GM12864 (cell line): ENCODE measurements at regions not wholly inside any gene's neighbourhood (a gene's known extent, or its start where the extent isn't known, plus 50 kb on each side); places are given as distances from the start of the nearest gene placed in this dataset.

Experiments used
- DNase-seq: peaks from one replicate; pipeline ENCODE4 v3.0.0-alpha.2; 2011; ENCODE audit warnings: low read depth
- H3K4me3 ChIP-seq: 2 replicates; pipeline ENCODE4 v1.5.1; 2011; ENCODE audit warnings: mild to moderate bottlenecking, low read depth, low read length, control low read depth
- CTCF ChIP-seq: IDR thresholded peaks from 2 replicates; pipeline ENCODE4 v1.5.1; 2011; ENCODE audit warnings: low read depth, mild to moderate bottlenecking, moderate library complexity, low read length, control low read depth, inconsistent platforms; ENCODE audit errors: missing control alignments

GRCh38 chrX:113634565-113634964 is 793.9 kb upstream of the AMOT start:
- no peak for DNase-seq
- no peak overlapping the region for H3K4me3 ChIP-seq
- TF ChIP-seq CTCF, result no peak

GRCh38 chrX:113629326-113629725 is 788.7 kb upstream of the AMOT start:
- no peak overlapping the region for H3K4me3 ChIP-seq
- no peak for DNase-seq
- TF ChIP-seq CTCF, result no peak

GRCh38 chrX:113594123-113594841 is 753.7 kb upstream of the AMOT start:
- no peak overlapping the region for H3K4me3 ChIP-seq
- DNase-seq, result no peak

GRCh38 chrX:113586281-113586898 is 745.8 kb upstream of the AMOT start:
- H3K4me3 ChIP-seq, result no peak overlapping the region
- no peak for DNase-seq
- no peak for TF ChIP-seq CTCF

More at GRCh38 chrX:113594123-113594841, 753.7 kb upstream of the AMOT start:
- no peak for TF ChIP-seq CTCF

- TF ChIP-seq CTCF, result no peak
- no peak overlapping the region for H3K4me3 ChIP-seq
- DNase-seq, result no peak
These were observed 739.9 kb upstream of the AMOT start for GRCh38 chrX:113580486-113580885.

- no peak for DNase-seq
- H3K4me3 ChIP-seq, result no peak overlapping the region
- TF ChIP-seq CTCF, result no peak
These were observed 717.9 kb upstream of the AMOT start for GRCh38 chrX:113558576-113558975.

- no peak for TF ChIP-seq CTCF
- H3K4me3 ChIP-seq, result no peak overlapping the region
- no peak for DNase-seq
These were observed 711.3 kb upstream of the AMOT start for GRCh38 chrX:113551919-113552318.
